Loucy (cell line): ENCODE measurements at regions not wholly inside any gene's neighbourhood (a gene's known extent, or its start where the extent isn't known, plus 50 kb on each side); places are given as distances from the start of the nearest gene placed in this dataset.
"Not testable (repeated sequence)": the region's sequence is repeated elsewhere in the genome, so short reads cannot be mapped to it uniquely, and the experiment has no call there.

Source experiments
- EZH2phosphoT487 ChIP-seq: fragments of 200-600 bp; IDR thresholded peaks from 2 replicates; pipeline ENCODE4 v1.6.1; 2018; ENCODE audit warnings: antibody characterized with exemption, mild to moderate bottlenecking, moderate library complexity, borderline replicate concordance
- TF ChIP-seq, protein P1 (sequence below): fragments of 200-600 bp; sonication (generic); conservative IDR thresholded peaks from 2 replicates; pipeline ENCODE4 v1.5.1; 2014; ENCODE audit warnings: mild to moderate bottlenecking, antibody characterized with exemption, low read length

DNA sequence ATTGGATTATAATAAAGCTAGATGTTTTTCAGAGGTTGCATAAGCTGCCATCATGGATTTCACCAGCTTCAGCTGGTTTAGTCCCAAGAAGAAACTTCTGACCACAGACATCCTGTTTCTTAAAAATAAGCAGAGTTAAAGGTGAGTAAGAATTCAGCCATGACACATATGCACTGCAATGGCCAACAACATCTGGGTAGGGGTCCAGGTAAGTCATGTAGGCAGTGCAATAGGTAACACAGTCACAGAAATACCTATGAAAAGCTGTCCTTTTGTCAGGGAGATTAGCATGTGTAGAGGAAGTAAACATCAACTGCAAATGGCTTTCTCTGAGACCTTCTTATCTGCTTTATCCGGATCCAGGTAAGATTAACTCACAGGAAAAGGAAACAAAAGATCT is 85.6 kb downstream of the PPIAL4G start:
- TF ChIP-seq, protein P1, sequence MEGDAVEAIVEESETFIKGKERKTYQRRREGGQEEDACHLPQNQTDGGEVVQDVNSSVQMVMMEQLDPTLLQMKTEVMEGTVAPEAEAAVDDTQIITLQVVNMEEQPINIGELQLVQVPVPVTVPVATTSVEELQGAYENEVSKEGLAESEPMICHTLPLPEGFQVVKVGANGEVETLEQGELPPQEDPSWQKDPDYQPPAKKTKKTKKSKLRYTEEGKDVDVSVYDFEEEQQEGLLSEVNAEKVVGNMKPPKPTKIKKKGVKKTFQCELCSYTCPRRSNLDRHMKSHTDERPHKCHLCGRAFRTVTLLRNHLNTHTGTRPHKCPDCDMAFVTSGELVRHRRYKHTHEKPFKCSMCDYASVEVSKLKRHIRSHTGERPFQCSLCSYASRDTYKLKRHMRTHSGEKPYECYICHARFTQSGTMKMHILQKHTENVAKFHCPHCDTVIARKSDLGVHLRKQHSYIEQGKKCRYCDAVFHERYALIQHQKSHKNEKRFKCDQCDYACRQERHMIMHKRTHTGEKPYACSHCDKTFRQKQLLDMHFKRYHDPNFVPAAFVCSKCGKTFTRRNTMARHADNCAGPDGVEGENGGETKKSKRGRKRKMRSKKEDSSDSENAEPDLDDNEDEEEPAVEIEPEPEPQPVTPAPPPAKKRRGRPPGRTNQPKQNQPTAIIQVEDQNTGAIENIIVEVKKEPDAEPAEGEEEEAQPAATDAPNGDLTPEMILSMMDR = not testable (repeated sequence)
- not testable (repeated sequence) for TF ChIP-seq EZH2phosphoT487
